Spleen (tissue), 11 donors: ENCODE measurements at regions not wholly inside any gene's neighbourhood (a gene's known extent, or its start where the extent isn't known, plus 50 kb on each side); places are given as distances from the start of the nearest gene placed in this dataset.

ENCODE experiments used
- DNase-seq: peaks from one replicate; pipeline ENCODE4 v3.0.0-alpha.2; 2020
- H3K27ac ChIP-seq, 8 donors: fragments of 200-600 bp; sonication (generic) in 7 of 8; 1 replicate in 4 of 8; 2 replicates in 4 of 8; pipeline versions ENCODE4 v1.5.0 to v1.8.0; 2016 to 2021; ENCODE audit warnings: inconsistent platforms in 4 of 8, mild to moderate bottlenecking in 4 of 8, moderate library complexity in 1 of 8
- H3K27me3 ChIP-seq, 7 donors: fragments of 200-600 bp; sonication (generic) in 6 of 7; replicated peaks in 1 of 7; 1 replicate in 4 of 7; 2 replicates in 3 of 7; pipeline versions ENCODE4 v1.5.0 to v1.8.0; 2016 to 2021; ENCODE audit warnings: inconsistent platforms in 3 of 7, mild to moderate bottlenecking in 1 of 7
- H3K36me3 ChIP-seq, 6 donors: fragments of 200-600 bp; sonication (generic) in 5 of 6; 1 replicate in 4 of 6; 2 replicates in 2 of 6; pipeline versions ENCODE4 v1.5.0 to v1.8.0; 2016 to 2021; ENCODE audit warnings: inconsistent platforms in 2 of 6
- H3K4me1 ChIP-seq, 6 donors: fragments of 200-600 bp; sonication (generic) in 5 of 6; 1 replicate in 3 of 6; 2 replicates in 3 of 6; pipeline versions ENCODE4 v1.5.0 to v1.8.0; 2016 to 2021; ENCODE audit warnings: inconsistent platforms in 3 of 6
- H3K4me3 ChIP-seq, 8 donors: fragments of 200-600 bp; sonication (generic) in 7 of 8; 1 replicate in 4 of 8; 2 replicates in 4 of 8; pipeline versions ENCODE4 v1.5.0 to v1.8.0; 2016 to 2021; ENCODE audit warnings: inconsistent platforms in 4 of 8, mild to moderate bottlenecking in 4 of 8, moderate library complexity in 2 of 8
- H3K9me3 ChIP-seq, 8 donors: fragments of 200-600 bp; sonication (generic) in 7 of 8; 1 replicate in 4 of 8; 2 replicates in 4 of 8; pipeline versions ENCODE4 v1.5.0 to v1.8.0; 2016 to 2021; ENCODE audit warnings: inconsistent platforms in 4 of 8
- POLR2A ChIP-seq, 3 donors: fragments of 450-650 bp; IDR thresholded peaks; one replicate each; pipeline ENCODE4 v1.5.1; 2017; ENCODE audit warnings: antibody characterized with exemption in 3 of 3, mild to moderate bottlenecking in 1 of 3
- POLR2AphosphoS5 ChIP-seq, 3 donors: sonication (generic); formaldehyde crosslinking; IDR thresholded peaks; one replicate each; pipeline ENCODE4 v1.5.1; 2017; ENCODE audit warnings: antibody characterized with exemption in 3 of 3
- WGBS, 5 donors: extraction: QIAGEN DNeasy Blood & Tissue Kit in 3 of 5; methylation state at CpG; one replicate each; pipeline versions ENCODE4 v1.1.5 to v1.1.7; 2013 to 2018; 5-methylcytosine and 5-hydroxymethylcytosine counted together
- intact Hi-C: fragments of 100-400 bp; cut with DNase I; formaldehyde crosslinking; loops from one replicate; pipeline ENCODE4 v1.15.0; 2023; ENCODE audit warnings: low total_unique reads
- TF ChIP-seq, protein P1 (sequence below), 11 experiments: fragments of 200-600 bp in 7 of 11; fragments of 450-650 bp in 4 of 11; sonication (generic) in 4 of 11; IDR thresholded peaks in 8 of 11; conservative IDR thresholded peaks in 3 of 11; 1 replicate in 7 of 11; 2 replicates in 4 of 11; pipeline versions ENCODE4 v1.4.0 to v1.8.0; 2016 to 2021; ENCODE audit warnings: antibody characterized with exemption in 11 of 11, inconsistent platforms in 4 of 11, mild to moderate bottlenecking in 1 of 11
- donor health status: healthy with polysubstance abuse.
- donor health status: DM: no; HTN: no; CAD: no; lungs with moderate emphysema.
- donor health status: DM: no; HTN: no; CAD: no.
- donor health status: Bipolar disorder and iron deficiency.
- donor health status: healthy.
- donor health status: DM: no; HTN: no; CAD: no.
- donor health status: DM: yes; HTN: yes; CAD: no.

DNA sequence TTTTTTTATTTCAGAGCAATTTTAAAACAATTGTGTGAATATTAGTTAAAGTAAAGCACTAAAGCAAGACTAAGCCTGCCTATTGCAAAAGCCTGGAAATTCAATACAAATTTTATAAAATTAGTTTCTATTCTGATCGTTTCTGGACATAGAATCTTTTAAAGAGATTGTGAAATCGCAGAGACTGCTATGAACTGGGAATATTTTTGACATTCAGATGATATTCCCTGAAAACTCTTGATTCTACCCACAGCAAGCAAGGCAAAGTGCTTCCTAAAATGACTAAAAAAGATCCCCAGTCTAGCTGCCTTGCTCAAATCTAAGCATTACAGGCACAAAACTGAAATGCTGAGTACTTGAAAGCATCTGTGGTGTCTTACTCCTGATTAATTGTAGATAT lies 187.6 kb upstream of the CEP162 start:
- Histone ChIP-seq H3K9me3 (no peaks in the 10 kb centered on the region), H3K36me3 (no peaks in the 10 kb centered on the region), H3K4me3 (no peak overlapping the region), H3K4me1 (no peaks in the 10 kb centered on the region), H3K27ac (no peak overlapping the region), H3K27me3 (no peaks in the 10 kb centered on the region)
- intact Hi-C loops: no loop called here
- DNase-seq: no peak
- WGBS, 5 donors: 65 to 80% (median 67%) methylated on average over 2 of the region's 2 CpGs
- TF ChIP-seq POLR2AphosphoS5 (IDR thresholded peaks at IDR 0.05) (no peak), POLR2A (IDR thresholded peaks at IDR 0.05) (no peak)
- TF ChIP-seq, protein P1, sequence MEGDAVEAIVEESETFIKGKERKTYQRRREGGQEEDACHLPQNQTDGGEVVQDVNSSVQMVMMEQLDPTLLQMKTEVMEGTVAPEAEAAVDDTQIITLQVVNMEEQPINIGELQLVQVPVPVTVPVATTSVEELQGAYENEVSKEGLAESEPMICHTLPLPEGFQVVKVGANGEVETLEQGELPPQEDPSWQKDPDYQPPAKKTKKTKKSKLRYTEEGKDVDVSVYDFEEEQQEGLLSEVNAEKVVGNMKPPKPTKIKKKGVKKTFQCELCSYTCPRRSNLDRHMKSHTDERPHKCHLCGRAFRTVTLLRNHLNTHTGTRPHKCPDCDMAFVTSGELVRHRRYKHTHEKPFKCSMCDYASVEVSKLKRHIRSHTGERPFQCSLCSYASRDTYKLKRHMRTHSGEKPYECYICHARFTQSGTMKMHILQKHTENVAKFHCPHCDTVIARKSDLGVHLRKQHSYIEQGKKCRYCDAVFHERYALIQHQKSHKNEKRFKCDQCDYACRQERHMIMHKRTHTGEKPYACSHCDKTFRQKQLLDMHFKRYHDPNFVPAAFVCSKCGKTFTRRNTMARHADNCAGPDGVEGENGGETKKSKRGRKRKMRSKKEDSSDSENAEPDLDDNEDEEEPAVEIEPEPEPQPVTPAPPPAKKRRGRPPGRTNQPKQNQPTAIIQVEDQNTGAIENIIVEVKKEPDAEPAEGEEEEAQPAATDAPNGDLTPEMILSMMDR (IDR thresholded peaks at IDR 0.05 in 8 of 11, conservative IDR thresholded peaks at IDR 0.05 in 3 of 11): no peak

GRCh38 chr6:84414531-84414930 lies 187.1 kb upstream of the CEP162 start:
- intact Hi-C loops: no loop called here
- Histone ChIP-seq H3K4me1 (no peaks in the 10 kb centered on the region), H3K36me3 (no peaks in the 10 kb centered on the region), H3K27ac (no peak overlapping the region), H3K27me3 (no peaks in the 10 kb centered on the region), H3K4me3 (no peak overlapping the region), H3K9me3 (no peaks in the 10 kb centered on the region)
- no peak for DNase-seq
- TF ChIP-seq, protein P1 (IDR thresholded peaks at IDR 0.05 in 8 of 11, conservative IDR thresholded peaks at IDR 0.05 in 3 of 11): no peak
- no peak for TF ChIP-seq POLR2AphosphoS5 (IDR thresholded peaks at IDR 0.05)
- no peak for TF ChIP-seq POLR2A (IDR thresholded peaks at IDR 0.05)
- WGBS, 5 donors: 71 to 82% (median 72%) methylated on average over 6 of the region's 6 CpGs

DNA sequence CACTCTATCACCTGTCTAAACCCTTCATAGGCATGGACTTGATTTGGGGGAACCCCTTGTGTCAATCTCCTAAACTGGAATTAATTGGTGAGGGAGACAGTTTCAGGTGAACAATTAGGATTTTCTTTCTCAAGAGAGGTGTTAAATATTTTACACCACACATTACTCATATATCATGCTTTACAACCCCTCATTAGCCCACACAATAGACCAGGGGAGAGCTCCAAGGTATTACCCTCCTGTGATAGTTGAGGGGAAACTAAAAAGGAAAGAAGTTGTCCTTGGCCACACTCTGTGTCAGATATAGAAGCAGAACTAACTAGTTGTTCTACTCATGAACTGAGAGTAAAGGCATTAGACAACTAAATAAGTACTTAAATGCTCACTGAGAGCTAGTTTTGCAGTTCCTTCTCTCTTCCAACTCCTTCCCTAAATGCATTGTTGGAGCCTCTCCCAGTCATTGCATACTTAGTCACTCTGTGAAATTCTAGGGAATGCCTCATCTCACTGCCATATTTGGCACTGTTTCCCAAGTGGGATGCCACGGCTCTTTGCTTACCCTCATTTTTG lies 183.7 kb upstream of the CEP162 start:
- no peak for TF ChIP-seq POLR2AphosphoS5 (IDR thresholded peaks at IDR 0.05)
- TF ChIP-seq POLR2A (IDR thresholded peaks at IDR 0.05): no peak
- TF ChIP-seq, protein P1 (IDR thresholded peaks at IDR 0.05 in 8 of 11, conservative IDR thresholded peaks at IDR 0.05 in 3 of 11): no peak
- Histone ChIP-seq H3K27ac (no peak overlapping the region), H3K4me3 (no peak overlapping the region), H3K9me3 (no peaks in the 10 kb centered on the region), H3K4me1 (no peaks in the 10 kb centered on the region), H3K36me3 (no peaks in the 10 kb centered on the region), H3K27me3 (no peaks in the 10 kb centered on the region)
- 54 to 66% (median 63%) methylated on average over 1 of the region's 1 CpG for WGBS, 5 donors
- intact Hi-C loops: no loop called here
- no peak for DNase-seq

- Histone ChIP-seq H3K27me3 (no peaks in the 10 kb centered on the region), H3K36me3 (no peaks in the 10 kb centered on the region), H3K27ac (no peak overlapping the region), H3K4me3 (no peak overlapping the region), H3K9me3 (no peaks in the 10 kb centered on the region), H3K4me1 (no peaks in the 10 kb centered on the region)
- 93 to 97% (median 96%) methylated on average over 1 of the region's 1 CpG for WGBS, 5 donors
- TF ChIP-seq POLR2A (IDR thresholded peaks at IDR 0.05) (no peak), POLR2AphosphoS5 (IDR thresholded peaks at IDR 0.05) (no peak)
- TF ChIP-seq, protein P1 (IDR thresholded peaks at IDR 0.05 in 8 of 11, conservative IDR thresholded peaks at IDR 0.05 in 3 of 11): no peak
- no peak for DNase-seq
- intact Hi-C loops: no loop called here
These were observed 182.5 kb upstream of the CEP162 start for GRCh38 chr6:84409911-84410310.
